HG03045 (cell line): ENCODE measurements at regions not wholly inside any gene's neighbourhood (a gene's known extent, or its start where the extent isn't known, plus 50 kb on each side); places are given as distances from the start of the nearest gene placed in this dataset.

Experiments used
- ATAC-seq: cut with Tn5 transposase; IDR thresholded peaks from one replicate; pipeline ENCODE4 v1.9.1; 2021; ENCODE audit warnings: mild to moderate bottlenecking, moderate library complexity; ENCODE audit not compliant: unreplicated experiment

DNA sequence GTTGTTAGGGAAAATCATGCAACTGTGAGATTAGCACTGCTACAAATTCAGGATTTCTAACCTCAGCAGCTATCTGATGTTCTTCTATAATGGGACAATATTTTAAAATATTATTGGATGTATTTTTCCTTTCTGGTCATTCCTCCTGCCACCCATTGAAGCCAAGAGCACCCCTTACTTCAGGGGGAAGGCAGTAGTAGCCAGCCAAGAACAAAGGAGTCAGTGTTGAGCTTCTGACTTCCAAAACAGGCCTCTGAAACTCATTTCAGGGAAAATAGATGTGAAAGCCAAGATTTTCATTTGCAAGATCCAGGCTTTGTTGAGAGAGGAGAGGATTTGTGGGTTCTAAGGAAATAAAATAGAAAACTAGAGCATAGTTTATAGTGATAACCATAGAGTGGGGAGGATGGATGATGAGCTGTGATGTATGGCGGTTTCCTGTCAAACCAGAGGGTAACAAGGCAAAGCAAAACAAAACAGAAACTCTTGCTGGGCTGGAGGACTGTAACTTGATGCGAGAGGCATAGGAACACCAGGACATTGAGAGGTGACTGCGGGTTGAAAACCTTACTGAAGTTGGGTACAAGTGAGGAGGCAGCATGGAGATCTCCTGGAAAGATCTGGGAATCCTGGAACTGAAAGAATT lies 173.7 kb upstream of the LEF1 start:
- no peak for ATAC-seq

DNA sequence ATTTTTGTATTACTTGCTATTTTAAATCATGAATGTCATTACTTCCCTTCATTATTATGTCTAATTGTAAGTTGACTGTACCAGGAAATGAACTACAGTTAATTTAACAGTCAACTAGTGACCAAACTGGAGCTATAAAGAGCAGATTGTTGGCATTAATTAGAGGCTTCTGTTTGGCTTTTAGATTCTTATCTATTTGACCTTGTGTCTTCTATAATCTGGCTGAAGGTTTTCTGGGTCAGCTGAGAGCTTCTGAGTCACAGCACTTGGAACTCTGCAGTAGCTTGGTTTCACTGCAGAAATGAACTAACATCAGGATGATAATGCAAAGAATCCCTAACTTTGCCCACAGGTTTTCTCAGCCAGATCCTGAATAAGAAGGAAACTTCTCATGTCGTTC lies 169.2 kb upstream of the LEF1 start:
- ATAC-seq, result no peak

DNA sequence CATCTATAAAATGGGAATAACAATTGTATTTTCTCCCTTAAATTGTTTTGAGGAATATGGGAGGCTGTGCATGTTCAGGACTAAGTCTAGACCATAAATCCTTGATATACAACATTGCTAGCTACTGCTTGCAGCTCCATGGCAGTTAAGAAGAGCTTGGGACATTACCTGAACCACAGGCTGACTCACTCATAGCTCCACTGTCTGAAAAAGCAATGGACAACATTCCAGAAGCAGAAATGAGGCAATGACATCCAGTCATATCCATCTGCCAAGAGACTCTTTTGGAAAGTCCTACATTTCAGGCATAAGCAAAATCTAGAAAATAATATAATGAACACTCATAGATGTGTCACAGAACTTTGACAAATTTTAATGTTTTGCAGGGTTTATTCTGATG lies 167.3 kb upstream of the LEF1 start:
- no peak for ATAC-seq

DNA sequence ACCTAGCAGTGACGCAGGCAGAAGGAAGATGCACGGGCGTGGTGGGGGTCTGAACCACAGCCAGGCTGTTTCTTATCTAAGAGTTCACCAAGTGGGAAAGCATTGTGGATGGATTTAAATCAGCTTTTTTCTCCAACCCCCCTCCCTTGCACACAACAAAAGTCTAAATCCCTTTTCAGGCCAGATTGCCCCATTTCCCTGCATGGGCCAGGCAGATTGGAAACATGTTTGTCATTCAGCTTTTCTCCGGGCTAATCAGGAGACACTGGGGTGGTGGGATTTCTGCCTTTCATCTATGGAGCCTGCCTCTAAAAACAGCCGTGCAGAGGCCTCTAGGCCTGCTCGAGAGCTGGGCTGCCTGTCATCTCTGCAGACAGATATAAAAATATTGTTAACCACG lies 166.3 kb upstream of the LEF1 start:
- ATAC-seq, result no peak

DNA sequence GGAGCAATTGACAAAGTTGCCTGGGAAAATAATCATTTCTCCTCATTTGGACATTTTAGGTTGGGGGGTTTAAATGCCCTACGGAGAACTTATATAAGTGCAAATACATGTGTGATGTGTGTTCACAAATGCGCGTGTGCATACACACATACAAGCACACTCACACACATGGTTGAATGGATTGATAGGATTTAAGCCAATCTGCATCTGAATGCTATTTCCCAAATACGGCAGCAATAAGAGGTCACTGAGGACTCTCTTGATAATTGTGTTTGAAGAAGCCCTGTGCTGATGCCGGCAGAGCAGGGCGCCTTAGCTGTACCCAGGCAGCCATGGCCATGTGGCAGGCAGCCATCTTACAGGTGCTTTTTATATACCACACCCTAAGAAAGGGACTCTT lies 165.3 kb upstream of the LEF1 start:
- no peak for ATAC-seq

DNA sequence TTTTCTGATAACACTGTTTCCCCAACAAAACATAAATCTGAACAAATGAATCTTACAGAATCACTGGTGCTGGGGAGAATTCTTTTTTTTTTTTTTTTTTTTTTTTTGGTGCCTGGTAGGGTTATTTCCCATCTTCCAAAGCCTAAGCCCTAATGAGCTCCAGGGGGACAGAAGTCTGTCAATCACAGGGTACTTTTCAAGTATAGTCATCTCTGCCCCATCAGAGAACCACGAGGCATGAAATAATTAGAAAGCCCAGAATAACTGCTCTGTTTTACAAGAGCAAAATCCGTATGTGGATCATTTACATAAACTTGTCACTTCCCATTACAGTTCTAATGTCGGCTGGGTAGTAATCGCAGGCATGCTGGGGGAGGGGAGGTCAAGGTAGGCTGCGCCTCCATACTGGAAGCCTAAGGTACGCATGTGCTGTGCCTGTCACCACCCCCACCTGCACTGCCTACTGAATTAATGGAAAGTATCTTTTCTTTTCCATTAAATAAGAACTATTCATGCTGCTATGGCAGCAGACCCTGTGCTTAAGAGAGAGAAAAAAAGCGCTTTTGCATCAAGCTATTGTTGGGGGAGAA lies 164.7 kb upstream of the LEF1 start:
- no peak for ATAC-seq

DNA sequence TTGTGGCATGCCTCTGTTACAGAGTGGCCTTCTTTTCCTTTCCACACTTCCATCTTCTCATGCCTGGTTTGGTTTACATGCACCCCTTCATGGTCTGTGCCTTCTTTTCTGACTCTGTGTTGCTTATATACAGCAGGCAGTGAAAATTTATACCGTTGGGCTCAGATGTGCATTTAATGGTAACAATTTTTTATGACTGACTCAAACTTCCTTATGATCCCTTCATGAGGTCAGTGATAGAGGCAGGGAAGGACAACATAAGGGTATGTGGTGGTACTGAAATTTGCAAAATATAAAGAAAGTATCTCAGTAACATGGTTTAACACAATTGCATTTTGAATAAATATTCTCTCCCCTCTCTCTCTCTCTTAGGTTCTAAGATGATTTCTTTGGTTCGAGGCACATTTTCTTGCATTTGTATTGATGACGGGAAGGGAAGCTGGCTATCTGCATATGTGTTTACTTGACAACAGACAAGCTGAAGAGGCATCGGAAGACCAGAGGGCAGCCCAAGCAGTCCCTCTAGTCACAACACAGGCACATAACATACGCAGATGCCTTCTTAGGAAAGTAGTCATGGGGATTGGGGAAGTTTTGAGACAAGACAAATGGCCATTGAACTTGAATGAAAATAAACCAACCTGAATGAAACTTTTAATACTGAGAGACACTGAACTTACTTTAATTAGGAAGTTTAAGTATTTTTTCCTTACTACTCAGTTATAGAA lies 163.3 kb upstream of the LEF1 start:
- ATAC-seq, result no peak

DNA sequence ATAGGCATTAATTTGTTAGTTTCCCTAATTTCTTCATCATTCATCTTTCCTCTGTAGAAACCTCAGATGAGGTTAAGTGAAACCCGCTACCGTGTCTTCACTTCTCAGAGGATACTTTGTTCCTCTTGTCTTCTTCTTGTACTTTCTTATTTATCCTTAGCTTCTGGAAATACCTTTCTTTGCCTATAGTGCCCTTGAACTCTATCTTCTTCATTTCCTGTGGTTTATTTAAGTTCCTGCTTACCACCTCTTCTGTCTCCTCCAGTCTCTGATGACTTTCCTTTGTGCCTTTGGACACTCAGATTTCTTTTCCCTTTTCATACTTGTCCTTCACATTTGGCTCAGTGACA lies 159.6 kb upstream of the LEF1 start:
- no peak for ATAC-seq

DNA sequence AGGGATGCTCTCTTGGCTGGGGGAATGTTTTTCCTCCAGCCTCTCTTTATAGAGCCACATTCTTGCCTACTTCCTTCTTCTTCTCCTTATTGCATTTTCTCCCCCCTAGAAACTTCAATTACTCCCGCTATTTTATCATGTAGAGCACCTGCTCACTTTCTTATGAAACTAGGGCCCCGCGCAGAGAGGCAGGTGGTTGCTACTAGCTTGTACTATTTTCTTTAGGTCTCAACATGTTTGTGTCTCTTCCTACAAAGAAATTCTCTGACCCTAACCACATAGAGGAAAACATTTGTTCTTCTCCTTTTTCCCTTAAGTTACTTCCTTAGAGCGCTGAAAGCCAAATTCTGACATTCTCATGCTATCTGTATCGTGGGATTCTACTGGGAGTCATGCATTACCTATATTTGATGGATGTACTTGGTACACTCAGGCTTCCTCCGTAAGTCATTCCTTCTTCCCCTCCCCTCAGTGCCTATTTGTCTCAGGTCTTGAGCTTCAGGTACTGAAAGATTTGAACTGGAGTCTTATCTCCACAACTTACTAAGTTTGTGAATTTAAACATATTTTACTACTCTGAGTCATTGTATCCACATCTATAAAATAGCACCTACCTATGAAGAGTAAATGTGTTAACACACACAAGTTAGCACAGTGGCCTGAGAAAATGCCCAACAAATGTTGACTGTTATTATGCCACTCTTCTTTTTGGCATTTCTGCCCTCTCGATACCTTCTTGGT lies 159.1 kb upstream of the LEF1 start:
- no peak for ATAC-seq

DNA sequence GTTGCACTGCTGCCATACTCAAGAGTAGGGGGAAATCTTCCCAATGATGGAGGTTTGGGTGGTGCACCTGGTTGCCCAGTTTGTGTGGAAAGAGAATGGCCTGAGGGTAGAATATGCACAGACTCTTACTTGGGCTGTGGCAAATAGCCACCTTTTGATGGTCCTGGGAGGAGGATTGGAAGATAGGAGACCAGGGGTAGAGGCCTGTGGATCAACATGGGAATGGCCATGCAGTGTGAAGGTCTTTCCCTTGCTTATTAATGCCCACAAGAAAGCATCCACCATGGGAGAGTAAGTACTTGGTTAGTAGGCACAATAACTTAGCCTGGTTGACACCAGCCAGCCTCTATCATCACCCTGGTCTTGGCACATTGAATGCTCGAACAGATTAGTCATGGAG lies 156.8 kb upstream of the LEF1 start:
- ATAC-seq, result no peak

DNA sequence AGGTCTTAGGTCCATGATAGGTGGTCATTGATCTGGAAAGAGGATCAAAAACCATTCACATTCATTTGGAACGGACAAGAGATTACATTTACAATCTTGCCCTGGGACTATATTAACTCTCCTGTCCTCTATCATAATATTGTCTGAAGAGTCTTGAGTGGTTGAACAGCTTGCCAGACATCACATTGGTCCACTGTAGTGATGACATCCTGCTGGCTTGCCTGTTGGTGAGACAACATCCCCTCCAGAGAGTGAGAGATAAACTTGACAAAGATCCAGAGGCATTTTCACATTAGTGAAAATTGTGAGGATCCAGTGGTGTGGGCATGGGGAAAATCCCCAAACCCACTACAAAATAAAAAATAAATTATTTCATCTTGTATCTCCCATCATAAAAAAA lies 155.7 kb upstream of the LEF1 start:
- ATAC-seq, result no peak

DNA sequence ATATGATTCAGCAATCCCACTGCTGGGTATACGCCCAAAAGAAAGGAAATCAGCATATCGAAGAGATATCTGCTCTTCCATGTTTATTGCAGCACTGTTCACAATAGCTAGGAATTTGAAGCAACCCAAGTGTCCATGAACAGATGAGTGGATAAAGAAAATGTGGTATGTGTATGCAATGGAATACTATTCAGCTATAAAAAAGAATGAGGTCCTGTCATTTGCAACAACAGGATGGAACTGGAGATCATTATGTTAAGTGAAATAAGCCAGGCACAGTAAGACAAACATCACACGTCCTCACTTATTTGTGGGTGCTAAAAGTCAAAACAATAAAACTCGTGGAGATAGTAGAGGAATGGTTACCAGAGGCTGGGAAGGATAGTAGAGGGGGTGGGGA lies 153.8 kb upstream of the LEF1 start:
- no peak for ATAC-seq

DNA sequence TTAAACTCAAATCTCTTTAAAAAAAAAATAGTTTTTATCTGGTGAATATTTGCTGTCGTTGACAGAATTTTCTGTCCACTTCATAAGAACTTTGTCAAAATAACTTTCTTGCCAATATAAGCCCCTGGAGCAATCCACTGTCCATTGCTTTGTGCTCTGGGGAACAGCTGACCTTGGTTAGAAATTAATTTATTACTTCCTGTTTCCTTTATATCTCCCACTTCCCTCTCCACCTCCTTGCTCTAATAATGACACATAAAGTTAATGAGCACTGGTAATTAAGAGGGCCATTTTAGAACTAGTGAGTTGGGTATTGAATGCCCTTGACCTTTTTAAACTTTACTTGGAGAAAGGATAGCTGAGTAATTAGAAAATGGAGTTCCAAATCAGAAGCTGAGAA lies 151.3 kb upstream of the LEF1 start:
- ATAC-seq, result no peak

DNA sequence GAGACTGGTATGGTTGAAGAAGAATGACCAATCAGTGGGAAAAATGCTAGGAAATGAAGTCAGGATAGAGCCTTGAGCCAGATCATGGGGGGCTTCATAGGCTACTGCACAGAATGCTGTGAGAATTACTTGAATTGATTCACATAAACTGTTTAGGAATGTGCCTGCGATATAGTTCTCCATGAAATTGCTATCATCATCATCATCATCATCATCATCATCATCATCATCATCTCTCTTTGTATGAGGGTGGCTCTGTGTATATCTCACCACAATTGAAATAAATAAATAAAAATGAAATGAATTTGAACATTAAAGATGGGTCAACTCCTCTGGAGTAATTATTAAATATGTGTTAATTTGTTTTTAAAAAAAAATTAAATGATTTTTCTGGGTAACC lies 148.6 kb upstream of the LEF1 start:
- no peak for ATAC-seq

DNA sequence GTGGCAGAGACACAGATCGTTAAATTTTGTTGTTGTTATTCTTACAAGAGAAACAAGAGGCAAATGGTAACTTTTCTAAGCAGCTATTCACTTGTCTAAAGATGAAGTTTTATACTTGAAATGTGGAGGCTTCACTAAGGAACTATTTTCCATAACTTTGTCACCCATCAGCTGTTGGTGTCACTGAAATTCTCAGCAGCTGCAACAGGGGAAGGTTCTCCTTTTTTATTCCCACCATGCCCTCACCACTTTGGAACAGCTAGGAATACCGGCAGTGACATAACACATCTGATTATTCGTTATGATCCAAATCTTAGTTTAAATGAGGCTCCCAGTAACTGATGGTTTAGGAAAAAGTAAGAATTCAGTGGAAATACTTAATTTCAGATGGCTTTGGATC lies 147.0 kb upstream of the LEF1 start:
- no peak for ATAC-seq

DNA sequence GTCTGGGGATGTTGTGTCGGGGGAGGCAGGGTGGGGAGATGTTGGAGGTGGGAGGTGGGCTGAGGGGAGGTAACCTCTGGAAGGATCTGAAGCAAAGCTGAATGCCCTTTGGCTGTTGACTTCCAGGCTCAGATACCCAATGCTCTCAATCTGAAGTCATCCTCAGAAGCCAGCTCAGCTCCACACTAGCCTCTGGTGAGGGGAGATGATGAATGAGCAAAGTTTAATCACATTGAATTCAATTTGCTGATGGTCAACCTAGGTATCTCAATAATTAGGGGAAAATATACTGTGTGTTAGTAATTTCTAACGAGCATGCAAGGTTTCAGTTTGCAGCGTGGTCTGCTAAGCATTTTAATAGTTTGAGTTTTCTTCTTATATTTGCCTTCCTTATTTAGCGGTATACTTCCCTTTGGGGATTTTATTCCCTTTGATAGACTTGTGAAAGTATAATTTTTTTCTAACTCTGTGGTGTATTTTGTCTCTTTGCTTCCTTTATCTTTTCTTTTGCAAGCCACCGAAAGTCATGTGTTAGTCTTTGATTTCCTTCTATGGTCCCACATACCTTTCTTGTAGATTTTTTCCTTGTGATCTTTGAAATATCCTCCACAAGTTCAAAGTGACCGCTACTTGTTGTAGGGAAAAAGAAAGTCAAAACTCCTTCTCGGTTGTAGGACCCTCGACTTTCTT lies 146.3 kb upstream of the LEF1 start:
- no peak for ATAC-seq

DNA sequence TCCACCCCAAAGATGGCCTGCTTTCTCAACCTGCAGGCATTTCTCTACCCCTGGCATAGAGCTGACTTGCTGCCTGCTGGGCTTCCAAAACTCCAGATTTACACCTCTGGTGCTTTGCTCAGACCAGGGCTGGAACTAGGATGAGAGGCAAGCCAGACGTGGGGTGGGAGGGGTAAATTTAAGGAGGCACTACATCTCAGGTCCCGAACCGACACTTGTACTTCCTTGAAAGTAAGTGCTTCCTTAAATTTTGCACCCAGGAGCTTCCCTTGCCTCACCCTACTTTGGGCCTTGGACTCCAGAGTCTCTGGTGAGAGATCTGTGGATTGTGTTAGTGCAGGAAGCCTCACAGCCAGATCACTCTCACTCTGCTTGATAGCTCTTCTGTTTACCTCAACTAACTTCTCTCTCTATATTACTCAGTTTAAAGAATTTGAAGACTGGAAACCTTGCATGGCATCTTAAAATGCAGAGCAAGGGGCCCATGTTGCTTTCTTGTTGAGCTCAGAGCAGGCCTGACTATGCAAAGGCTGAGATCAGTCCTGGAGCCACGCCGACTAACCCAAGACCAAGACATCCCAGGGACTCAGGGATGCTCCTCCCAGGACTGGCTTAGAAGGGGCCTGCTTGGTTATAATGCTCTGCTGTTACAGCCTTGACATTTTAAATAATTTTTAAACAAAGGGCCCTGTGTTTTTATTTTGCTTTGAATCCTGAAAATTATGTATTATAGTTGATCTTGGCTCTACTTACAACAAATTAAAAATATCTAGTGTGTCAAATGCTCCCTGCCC lies 145.0 kb upstream of the LEF1 start:
- ATAC-seq, result no peak

DNA sequence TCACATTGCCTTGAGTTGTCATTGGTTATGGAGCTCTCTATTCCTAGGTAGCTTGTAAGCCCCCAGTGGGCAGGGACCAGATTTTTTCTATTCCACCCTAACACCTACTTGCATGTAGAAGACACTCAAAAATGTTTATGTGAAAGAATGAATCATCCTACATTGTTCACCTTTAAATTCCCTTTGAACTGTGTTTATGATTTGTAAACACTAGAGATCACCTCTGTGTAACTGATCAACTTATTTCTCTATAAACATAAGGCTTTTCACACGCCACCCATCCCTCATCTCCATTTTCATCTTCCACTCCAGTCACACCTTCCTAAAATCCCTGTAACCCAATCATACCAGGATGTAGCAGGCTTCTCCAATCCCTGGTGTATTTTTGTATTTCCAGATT lies 142.6 kb upstream of the LEF1 start:
- no peak for ATAC-seq

DNA sequence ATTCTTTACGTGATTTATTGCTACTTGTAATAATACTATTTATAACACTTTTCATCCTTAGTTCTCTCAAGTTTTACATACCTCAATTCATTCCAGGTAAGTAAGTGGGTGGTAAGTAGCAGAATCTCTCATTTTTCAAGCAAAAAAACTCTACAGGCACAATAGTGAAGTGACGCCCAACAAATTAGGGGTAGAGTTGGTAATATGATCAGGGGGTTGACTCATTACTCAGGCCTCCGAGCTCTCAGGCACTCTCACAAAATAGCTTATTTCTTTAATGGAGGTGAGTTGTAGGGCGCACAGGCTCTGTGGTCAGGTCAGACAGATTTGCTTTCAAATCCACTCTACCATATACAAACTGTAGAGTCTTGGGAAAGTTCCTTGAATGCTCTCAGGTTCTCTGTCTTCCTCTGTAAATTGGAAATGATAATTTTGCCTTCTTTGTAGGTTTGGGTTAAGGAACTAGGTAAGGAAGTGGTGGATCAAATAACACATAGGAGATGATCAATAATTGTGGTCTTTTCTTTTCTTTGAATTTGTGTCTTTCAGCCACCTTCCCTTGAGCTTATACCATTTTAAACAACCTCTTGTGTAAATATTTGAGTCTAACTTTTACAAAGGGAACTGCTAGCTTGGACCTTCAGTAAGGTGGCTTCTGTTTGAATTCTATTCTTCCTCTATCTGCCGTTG lies 134.9 kb upstream of the LEF1 start:
- ATAC-seq, result no peak
